CD1c-positive myeloid dendritic cell (primary cell): ENCODE measurements at regions not wholly inside any gene's neighbourhood (a gene's known extent, or its start where the extent isn't known, plus 50 kb on each side); places are given as distances from the start of the nearest gene placed in this dataset.
"Not testable (repeated sequence)": the region's sequence is repeated elsewhere in the genome, so short reads cannot be mapped to it uniquely, and the experiment has no call there.

Source experiments
- DNase-seq: peaks from one replicate; pipeline ENCODE4 v3.0.0-alpha.2; 2016; ENCODE audit errors: extremely low spot score

- DNase-seq: no peak
Observed at GRCh38 chr13:34695063-34695462, 247.0 kb upstream of the NBEA start.

- DNase-seq: no peak
Observed at GRCh38 chr13:34696296-34696695, 245.8 kb upstream of the NBEA start.

GRCh38 chr13:34696741-34697140 is 245.3 kb upstream of the NBEA start:
- DNase-seq: no peak

GRCh38 chr13:34698945-34699344 is 243.1 kb upstream of the NBEA start:
- DNase-seq: no peak

GRCh38 chr13:34700155-34700554 is 241.9 kb upstream of the NBEA start:
- DNase-seq: no peak

- no peak for DNase-seq
Observed at GRCh38 chr13:34701919-34702318, 240.2 kb upstream of the NBEA start.

GRCh38 chr13:34708566-34709313 is 233.3 kb upstream of the NBEA start:
- DNase-seq: no peak

- no peak for DNase-seq
Observed at GRCh38 chr13:34719060-34719875, 222.8 kb upstream of the NBEA start.

GRCh38 chr13:34720618-34721017 is 221.5 kb upstream of the NBEA start:
- DNase-seq: no peak

GRCh38 chr13:34721631-34722595 is 220.2 kb upstream of the NBEA start:
- DNase-seq: no peak

- no peak for DNase-seq
Observed at GRCh38 chr13:34722922-34723321, 219.1 kb upstream of the NBEA start.

GRCh38 chr13:34730961-34731360 is 211.1 kb upstream of the NBEA start:
- no peak for DNase-seq

GRCh38 chr13:34731486-34731885 is 210.6 kb upstream of the NBEA start:
- DNase-seq: no peak

GRCh38 chr13:34733721-34734120 is 208.3 kb upstream of the NBEA start:
- no peak for DNase-seq

- DNase-seq: no peak
Observed at GRCh38 chr13:34734932-34735331, 207.1 kb upstream of the NBEA start.

GRCh38 chr13:34738254-34738992 is 203.6 kb upstream of the NBEA start:
- no peak for DNase-seq

GRCh38 chr13:34747056-34747455 is 195.0 kb upstream of the NBEA start:
- not testable (repeated sequence) for DNase-seq

- no peak for DNase-seq
Observed at GRCh38 chr13:34747507-34747906, 194.6 kb upstream of the NBEA start.

GRCh38 chr13:34748073-34748472 is 194.0 kb upstream of the NBEA start:
- DNase-seq: no peak

- DNase-seq: no peak
Observed at GRCh38 chr13:34748596-34748995, 193.5 kb upstream of the NBEA start.

GRCh38 chr13:34749046-34749445 is 193.0 kb upstream of the NBEA start:
- DNase-seq: no peak
